SK-N-DZ (cell line): ENCODE measurements at regions not wholly inside any gene's neighbourhood (a gene's known extent, or its start where the extent isn't known, plus 50 kb on each side); places are given as distances from the start of the nearest gene placed in this dataset.

Experiments
- DNase-seq: peaks from one replicate; pipeline ENCODE4 v3.0.0-alpha.2; 2015; ENCODE audit warnings: low spot score

- DNase-seq, result no peak
Observed at GRCh38 chrX:3257471-3257870, 89.0 kb downstream of the MXRA5 start.

DNA sequence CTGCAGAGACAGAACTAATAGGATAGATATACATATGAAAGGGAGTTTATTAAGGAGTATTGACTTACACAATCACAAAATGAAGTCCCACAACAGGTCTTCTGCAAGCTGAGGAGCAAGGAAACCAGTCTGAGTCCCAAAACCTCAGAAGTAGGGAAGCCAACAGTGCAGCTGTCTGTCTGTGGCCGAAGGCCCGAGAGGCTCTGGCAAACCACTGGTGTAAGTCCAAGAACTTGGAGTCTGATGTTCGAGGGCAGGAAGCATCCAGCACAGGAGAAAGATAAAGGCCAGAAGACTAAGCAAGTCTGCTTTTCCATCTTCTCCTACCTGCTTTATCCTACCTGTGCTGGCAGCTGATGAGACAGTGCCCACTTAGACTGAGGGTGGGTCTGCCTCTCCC lies 89.6 kb downstream of the MXRA5 start:
- DNase-seq, result no peak

DNA sequence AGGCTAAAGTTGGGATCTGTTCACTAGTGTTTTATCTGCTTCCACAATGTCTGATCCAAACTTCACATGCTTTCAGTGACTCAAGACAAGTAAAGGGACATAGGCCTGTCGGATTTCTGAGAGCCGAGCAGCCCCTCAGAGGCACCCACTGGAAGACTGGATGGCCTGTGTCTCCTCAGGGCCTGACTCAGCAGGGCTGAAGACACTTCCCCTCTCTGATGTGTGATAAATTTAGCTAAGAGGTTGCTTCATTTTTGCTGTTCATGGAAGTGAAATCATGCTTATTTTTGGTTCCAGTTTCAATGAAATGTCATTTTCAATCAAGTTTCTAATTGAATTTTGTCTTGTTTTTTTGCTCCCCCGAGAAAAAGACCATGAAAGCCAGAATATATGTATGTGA lies 93.7 kb downstream of the MXRA5 start:
- no peak for DNase-seq

DNA sequence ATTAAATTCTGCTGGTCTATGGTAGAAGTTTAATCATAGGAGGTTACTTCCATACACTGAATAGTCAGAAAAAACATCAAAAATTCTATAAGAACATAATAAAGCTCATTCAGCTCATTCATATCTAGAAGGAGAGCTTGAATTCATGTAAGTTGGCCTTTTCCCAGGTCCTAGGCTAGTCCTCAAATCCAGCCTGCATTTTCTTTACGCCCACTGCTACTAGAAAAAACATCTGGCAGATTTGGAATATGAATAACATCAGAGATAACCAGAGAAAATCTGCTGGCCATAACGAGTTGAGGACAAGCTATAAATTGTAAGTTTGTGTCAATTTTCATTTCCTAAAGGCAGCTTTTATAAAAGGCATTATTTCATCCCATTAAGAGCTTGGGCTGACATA lies 95.5 kb downstream of the MXRA5 start:
- DNase-seq, result no peak

GRCh38 chrX:3244955-3245354 lies 101.5 kb downstream of the MXRA5 start:
- no peak for DNase-seq

DNA sequence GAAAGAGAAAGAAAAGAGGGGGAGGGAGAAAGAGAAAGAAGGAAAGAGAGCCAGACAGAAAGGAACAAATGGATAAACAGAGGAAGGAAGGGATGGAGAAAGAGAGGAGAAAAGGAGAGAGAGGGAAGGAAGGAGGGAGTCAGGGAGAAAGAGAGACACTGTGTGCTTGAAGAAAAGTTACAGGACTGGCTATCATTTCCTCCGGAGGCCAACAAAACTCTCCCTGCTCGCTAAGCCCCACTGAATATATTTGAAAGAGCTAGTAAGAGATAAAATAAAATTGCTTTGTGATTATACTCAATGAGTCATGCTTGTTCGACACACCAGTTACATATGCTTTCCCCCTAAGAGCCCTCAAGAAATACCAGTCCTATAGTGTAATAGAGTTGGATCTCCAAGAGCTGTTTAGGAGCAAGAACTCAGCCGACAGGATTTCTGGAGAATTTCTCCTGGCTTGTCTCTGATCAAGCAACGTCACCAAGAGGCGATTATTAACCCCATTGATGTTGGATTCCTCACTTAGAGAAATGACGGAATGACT lies 102.2 kb downstream of the MXRA5 start:
- DNase-seq, result no peak

GRCh38 chrX:3232262-3232923 lies 114.1 kb downstream of the MXRA5 start:
- no peak for DNase-seq

DNA sequence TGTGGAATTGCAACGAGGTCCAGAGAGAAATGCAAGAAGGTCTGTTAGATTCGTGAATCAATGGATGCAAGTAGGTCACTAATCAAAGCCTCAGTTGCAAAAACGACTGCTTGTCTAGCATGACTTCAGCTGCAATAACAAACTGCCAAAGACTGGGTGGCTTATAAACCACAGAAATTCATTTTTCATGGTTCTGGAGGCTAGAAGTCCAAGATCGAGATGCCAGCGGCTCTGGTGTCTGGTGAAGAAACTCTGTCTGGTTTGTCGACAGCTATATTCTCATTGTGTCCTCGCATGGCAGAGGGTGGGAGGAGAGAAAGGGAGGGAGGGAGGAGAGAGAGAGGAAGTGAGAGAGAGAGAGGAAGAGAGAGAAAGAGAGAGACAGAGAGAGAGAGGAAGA lies 114.7 kb downstream of the MXRA5 start:
- no peak for DNase-seq

- DNase-seq, result no peak
Observed at GRCh38 chrX:3230496-3230895, 116.0 kb downstream of the MXRA5 start.

- DNase-seq, result no peak
Observed at GRCh38 chrX:3227526-3227925, 118.9 kb downstream of the MXRA5 start.

DNA sequence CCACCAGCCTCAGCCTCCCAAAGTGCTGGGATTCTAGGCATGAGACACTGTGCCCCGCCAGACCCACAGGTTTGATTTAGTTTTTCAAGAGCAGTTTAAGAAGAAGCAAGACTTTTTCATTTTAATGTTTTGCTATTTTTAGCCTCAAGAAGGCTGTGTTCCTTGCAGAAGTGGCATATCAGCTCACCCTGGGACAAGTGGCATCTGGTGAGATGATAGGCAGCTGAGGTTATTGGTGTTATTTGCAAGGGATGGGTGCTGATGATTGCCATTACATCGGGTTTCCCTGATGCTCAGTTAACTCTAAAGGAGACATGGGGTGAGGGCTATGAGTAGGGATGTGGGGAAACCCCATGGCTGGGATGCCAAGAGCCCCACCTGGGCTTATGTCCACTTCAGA lies 120.4 kb downstream of the MXRA5 start:
- DNase-seq, result no peak

DNA sequence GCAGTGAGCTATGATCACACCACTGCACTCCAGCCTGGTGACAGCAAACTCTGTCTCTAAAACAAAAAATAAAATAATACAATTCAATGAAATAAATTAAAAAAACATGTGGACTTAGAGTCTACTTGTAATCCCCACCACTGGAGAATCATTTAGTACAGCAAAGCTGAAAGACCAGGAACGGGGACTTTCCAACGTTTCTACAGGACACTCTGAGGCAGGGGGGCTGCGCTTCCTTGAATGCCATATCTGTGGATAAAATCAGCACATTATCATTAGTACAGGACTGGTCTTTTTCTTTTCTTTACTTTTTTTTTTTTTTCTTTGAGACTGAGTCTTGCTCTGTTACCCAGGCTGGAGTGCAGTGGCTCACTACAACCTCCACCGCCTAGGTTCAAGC lies 124.8 kb downstream of the MXRA5 start:
- DNase-seq, result no peak

- DNase-seq, result no peak
Observed at GRCh38 chrX:3219667-3220066, 126.8 kb downstream of the MXRA5 start.

DNA sequence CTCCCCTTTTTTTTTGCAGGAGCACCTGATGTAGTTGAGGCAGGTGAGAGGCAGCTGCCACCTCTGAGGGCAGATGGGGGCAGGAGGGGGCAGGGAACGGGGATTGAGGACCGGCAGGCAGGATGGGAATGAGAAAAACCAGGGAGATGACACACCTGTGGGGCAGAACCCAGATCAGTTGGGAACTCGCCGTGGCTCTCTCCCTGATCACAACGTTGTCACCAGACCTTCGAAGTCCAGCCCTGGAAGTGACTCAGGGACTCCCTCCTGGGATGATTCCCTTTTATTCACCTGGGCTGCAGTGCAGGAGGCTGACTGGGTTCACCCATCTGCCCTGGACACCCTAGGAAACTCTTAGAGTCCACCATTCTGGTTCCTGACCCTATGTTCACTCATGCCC lies 127.2 kb downstream of the MXRA5 start:
- DNase-seq, result no peak

DNA sequence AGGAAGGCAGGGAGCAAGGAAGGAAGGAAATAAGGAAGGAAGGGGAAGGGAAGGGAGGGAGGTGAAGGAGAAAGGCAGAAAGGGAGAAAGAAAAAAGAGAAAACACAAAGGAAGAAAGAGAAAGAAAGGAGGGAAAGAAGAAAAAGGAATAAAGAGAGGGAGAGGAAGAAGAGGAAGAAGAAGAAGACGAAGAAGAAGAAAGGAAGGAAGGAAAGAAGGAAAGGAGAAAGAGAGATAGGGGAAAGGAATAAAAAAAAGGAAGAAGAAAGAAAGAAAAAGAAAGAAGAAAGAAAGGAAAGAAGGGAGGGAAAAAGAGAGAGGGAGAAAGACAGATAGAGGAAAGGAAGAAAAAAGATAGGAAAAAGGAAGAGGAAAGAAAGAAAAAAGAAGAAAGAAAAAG lies 128.0 kb downstream of the MXRA5 start:
- no peak for DNase-seq

- no peak for DNase-seq
Observed at GRCh38 chrX:3216581-3217180, 129.8 kb downstream of the MXRA5 start.

- no peak for DNase-seq
Observed at GRCh38 chrX:3215249-3215648, 131.2 kb downstream of the MXRA5 start.

DNA sequence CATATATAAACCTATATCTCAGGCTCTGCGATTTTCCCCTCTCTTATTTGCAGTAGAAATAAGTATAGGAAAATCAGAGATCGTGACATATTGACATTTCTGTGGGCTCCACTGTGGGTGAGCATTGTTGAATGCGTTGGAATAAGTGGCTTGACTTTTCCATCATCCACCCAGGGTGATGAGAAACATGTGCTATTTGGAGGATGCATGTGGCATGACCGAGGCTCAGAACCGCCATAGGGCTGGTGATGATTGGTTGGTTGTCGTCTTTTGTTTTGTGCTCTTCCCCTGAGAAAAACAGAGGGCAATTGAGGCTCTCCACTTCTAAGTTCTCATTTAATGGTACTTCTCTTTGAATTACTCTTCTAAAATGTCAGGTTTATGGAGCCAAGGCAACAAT lies 140.1 kb downstream of the MXRA5 start:
- no peak for DNase-seq

GRCh38 chrX:3204606-3205005 lies 141.8 kb downstream of the MXRA5 start:
- no peak for DNase-seq

- DNase-seq, result no peak
Observed at GRCh38 chrX:3195845-3196244, 150.6 kb downstream of the MXRA5 start.

- DNase-seq, result no peak
Observed at GRCh38 chrX:3192835-3193234, 151.6 kb downstream of the ARSF start.

- DNase-seq, result no peak
Observed at GRCh38 chrX:3191796-3192195, 150.5 kb downstream of the ARSF start.

- no peak for DNase-seq
Observed at GRCh38 chrX:3191201-3191600, 149.9 kb downstream of the ARSF start.
